C4-2B (cell line): ENCODE measurements at regions not wholly inside any gene's neighbourhood (a gene's known extent, or its start where the extent isn't known, plus 50 kb on each side); places are given as distances from the start of the nearest gene placed in this dataset.

Source experiments
- ZFX ChIP-seq: fragments of 450-650 bp; IDR thresholded peaks from 2 replicates; pipeline ENCODE4 v1.6.1; 2017
- TF ChIP-seq, protein P1 (sequence below): fragments of 450-650 bp; conservative IDR thresholded peaks from 2 replicates; pipeline ENCODE4 v1.5.1; 2017; ENCODE audit warnings: mild to moderate bottlenecking

DNA sequence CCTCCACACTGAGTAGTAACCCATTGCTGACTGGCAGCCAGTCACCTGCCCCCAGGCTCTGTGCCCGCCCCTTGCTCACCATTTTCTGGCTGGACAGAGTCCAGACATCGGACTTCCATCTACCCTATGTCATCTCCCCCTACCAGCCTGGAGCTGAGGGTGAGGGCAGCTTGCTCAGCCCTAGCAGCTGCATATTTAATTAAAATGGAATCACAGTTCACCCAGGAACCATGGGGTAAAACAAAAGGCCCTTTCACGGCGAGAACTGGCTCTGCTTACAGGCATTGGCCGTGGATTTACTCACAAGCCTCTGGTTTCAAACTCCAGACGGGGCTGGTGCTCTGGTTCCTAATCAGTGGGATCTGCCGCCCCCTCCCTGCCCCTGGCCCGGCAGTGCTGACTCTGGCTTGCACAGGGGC is 94.9 kb upstream of the ATP2B2 start:
- TF ChIP-seq, protein P1, sequence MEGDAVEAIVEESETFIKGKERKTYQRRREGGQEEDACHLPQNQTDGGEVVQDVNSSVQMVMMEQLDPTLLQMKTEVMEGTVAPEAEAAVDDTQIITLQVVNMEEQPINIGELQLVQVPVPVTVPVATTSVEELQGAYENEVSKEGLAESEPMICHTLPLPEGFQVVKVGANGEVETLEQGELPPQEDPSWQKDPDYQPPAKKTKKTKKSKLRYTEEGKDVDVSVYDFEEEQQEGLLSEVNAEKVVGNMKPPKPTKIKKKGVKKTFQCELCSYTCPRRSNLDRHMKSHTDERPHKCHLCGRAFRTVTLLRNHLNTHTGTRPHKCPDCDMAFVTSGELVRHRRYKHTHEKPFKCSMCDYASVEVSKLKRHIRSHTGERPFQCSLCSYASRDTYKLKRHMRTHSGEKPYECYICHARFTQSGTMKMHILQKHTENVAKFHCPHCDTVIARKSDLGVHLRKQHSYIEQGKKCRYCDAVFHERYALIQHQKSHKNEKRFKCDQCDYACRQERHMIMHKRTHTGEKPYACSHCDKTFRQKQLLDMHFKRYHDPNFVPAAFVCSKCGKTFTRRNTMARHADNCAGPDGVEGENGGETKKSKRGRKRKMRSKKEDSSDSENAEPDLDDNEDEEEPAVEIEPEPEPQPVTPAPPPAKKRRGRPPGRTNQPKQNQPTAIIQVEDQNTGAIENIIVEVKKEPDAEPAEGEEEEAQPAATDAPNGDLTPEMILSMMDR, result no peak
- no peak for TF ChIP-seq ZFX
